Stimulated activated memory B cell treated with anti-CD40 and anti-IgM and Interleukin-4, amounts not matched to agents 10 μg/mL and 1 μg/mL and 100 μg/mL, for 72 hours (primary cell): ENCODE measurements at regions not wholly inside any gene's neighbourhood (a gene's known extent, or its start where the extent isn't known, plus 50 kb on each side); places are given as distances from the start of the nearest gene placed in this dataset.

Experiments used
- ATAC-seq: fragments of 150-1000 bp; cut with Tn5 transposase; 2 replicates; pipeline ENCODE4 v1.10.0; 2021
- H3K27ac Mint-ChIP-seq: one replicate; pipeline ENCODE4 v1.8.0; 2022; ENCODE audit warnings: mild to moderate bottlenecking, mixed read lengths
- H3K27me3 Mint-ChIP-seq: one replicate; pipeline ENCODE4 v1.8.0; 2022; ENCODE audit warnings: mixed read lengths
- H3K36me3 Mint-ChIP-seq: one replicate; pipeline ENCODE4 v1.8.0; 2022; ENCODE audit warnings: mixed read lengths
- H3K4me1 Mint-ChIP-seq: one replicate; pipeline ENCODE4 v1.8.0; 2022; ENCODE audit warnings: mixed read lengths
- H3K4me3 Mint-ChIP-seq: one replicate; pipeline ENCODE4 v1.8.0; 2022; ENCODE audit warnings: mild to moderate bottlenecking, moderate library complexity, mixed read lengths
- H3K9me3 Mint-ChIP-seq: one replicate; pipeline ENCODE4 v1.8.0; 2022; ENCODE audit warnings: mixed read lengths

- peaks cover 12% of the 10 kb centered on the region for H3K27me3 Mint-ChIP-seq
- no peak overlapping the region for H3K27ac Mint-ChIP-seq
- H3K4me3 Mint-ChIP-seq, result no peak overlapping the region
- no peaks in the 10 kb centered on the region for H3K36me3 Mint-ChIP-seq
- H3K4me1 Mint-ChIP-seq, result no peaks in the 10 kb centered on the region
- H3K9me3 Mint-ChIP-seq, result peaks cover 3% of the 10 kb centered on the region
- no peak for ATAC-seq
Measured at GRCh38 chr11:112871909-112872500, 89.2 kb upstream of the NCAM1 start.

GRCh38 chr11:112874980-112875379 is 86.2 kb upstream of the NCAM1 start:
- Mint-ChIP-seq H3K36me3 (no peaks in the 10 kb centered on the region), H3K4me3 (no peak overlapping the region), H3K9me3 (peaks cover 3% of the 10 kb centered on the region), H3K27ac (no peak overlapping the region), H3K27me3 (peaks cover 12% of the 10 kb centered on the region), H3K4me1 (no peaks in the 10 kb centered on the region)
- no peak for ATAC-seq

GRCh38 chr11:112877581-112877980 is 83.6 kb upstream of the NCAM1 start:
- no peak for ATAC-seq
- no peak overlapping the region for H3K4me3 Mint-ChIP-seq
- H3K4me1 Mint-ChIP-seq, result no peaks in the 10 kb centered on the region
- H3K36me3 Mint-ChIP-seq, result no peaks in the 10 kb centered on the region
- H3K27me3 Mint-ChIP-seq, result peaks cover 7% of the 10 kb centered on the region
- peaks cover 3% of the 10 kb centered on the region for H3K9me3 Mint-ChIP-seq
- H3K27ac Mint-ChIP-seq, result no peak overlapping the region

- H3K4me3 Mint-ChIP-seq, result no peak overlapping the region
- ATAC-seq, result no peak
- no peaks in the 10 kb centered on the region for H3K9me3 Mint-ChIP-seq
- no peak overlapping the region for H3K27ac Mint-ChIP-seq
- H3K4me1 Mint-ChIP-seq, result no peaks in the 10 kb centered on the region
- H3K36me3 Mint-ChIP-seq, result no peaks in the 10 kb centered on the region
- H3K27me3 Mint-ChIP-seq, result peaks cover 1% of the 10 kb centered on the region
Measured at GRCh38 chr11:112878033-112878601, 83.1 kb upstream of the NCAM1 start.

- Mint-ChIP-seq H3K4me1 (no peaks in the 10 kb centered on the region), H3K4me3 (no peak overlapping the region), H3K27ac (no peak overlapping the region), H3K9me3 (no peaks in the 10 kb centered on the region), H3K36me3 (no peaks in the 10 kb centered on the region), H3K27me3 (no peaks in the 10 kb centered on the region)
- peak; percentile 20 for ATAC-seq
Measured at GRCh38 chr11:112880495-112880894, 80.7 kb upstream of the NCAM1 start.

GRCh38 chr11:112881461-112881860 is 79.8 kb upstream of the NCAM1 start:
- Mint-ChIP-seq H3K4me3 (no peak overlapping the region), H3K36me3 (no peaks in the 10 kb centered on the region), H3K4me1 (no peaks in the 10 kb centered on the region), H3K27me3 (no peaks in the 10 kb centered on the region), H3K27ac (no peak overlapping the region), H3K9me3 (no peaks in the 10 kb centered on the region)
- ATAC-seq, result no peak

GRCh38 chr11:112882494-112883381 is 78.5 kb upstream of the NCAM1 start:
- H3K27ac Mint-ChIP-seq, result no peak overlapping the region
- H3K27me3 Mint-ChIP-seq, result no peaks in the 10 kb centered on the region
- no peaks in the 10 kb centered on the region for H3K4me1 Mint-ChIP-seq

GRCh38 chr11:112884012-112884767 is 77.0 kb upstream of the NCAM1 start:
- Mint-ChIP-seq H3K4me1 (no peaks in the 10 kb centered on the region), H3K4me3 (no peak overlapping the region), H3K9me3 (no peaks in the 10 kb centered on the region), H3K36me3 (no peaks in the 10 kb centered on the region), H3K27ac (no peak overlapping the region), H3K27me3 (no peaks in the 10 kb centered on the region)
- ATAC-seq, result no peak

More at GRCh38 chr11:112882494-112883381, 78.5 kb upstream of the NCAM1 start:
- no peaks in the 10 kb centered on the region for H3K36me3 Mint-ChIP-seq
- H3K9me3 Mint-ChIP-seq, result no peaks in the 10 kb centered on the region
- ATAC-seq, result no peak
- H3K4me3 Mint-ChIP-seq, result no peak overlapping the region

GRCh38 chr11:112885744-112886433 is 75.3 kb upstream of the NCAM1 start:
- ATAC-seq, result no peak
- Mint-ChIP-seq H3K27me3 (no peaks in the 10 kb centered on the region), H3K4me3 (no peak overlapping the region), H3K27ac (no peak overlapping the region), H3K9me3 (no peaks in the 10 kb centered on the region), H3K36me3 (no peaks in the 10 kb centered on the region), H3K4me1 (no peaks in the 10 kb centered on the region)

GRCh38 chr11:112886434-112887370 is 74.5 kb upstream of the NCAM1 start:
- no peaks in the 10 kb centered on the region for H3K9me3 Mint-ChIP-seq

GRCh38 chr11:112889446-112889845 is 71.8 kb upstream of the NCAM1 start:
- no peak for ATAC-seq
- H3K9me3 Mint-ChIP-seq, result no peaks in the 10 kb centered on the region
- no peaks in the 10 kb centered on the region for H3K4me1 Mint-ChIP-seq
- no peaks in the 10 kb centered on the region for H3K36me3 Mint-ChIP-seq
- peaks cover 21% of the 10 kb centered on the region for H3K27me3 Mint-ChIP-seq
- no peak overlapping the region for H3K4me3 Mint-ChIP-seq
- H3K27ac Mint-ChIP-seq, result no peak overlapping the region

More at GRCh38 chr11:112886434-112887370, 74.5 kb upstream of the NCAM1 start:
- Mint-ChIP-seq H3K4me3 (no peak overlapping the region), H3K27ac (no peak overlapping the region), H3K27me3 (no peaks in the 10 kb centered on the region), H3K36me3 (no peaks in the 10 kb centered on the region), H3K4me1 (no peaks in the 10 kb centered on the region)
- ATAC-seq, result no peak

- H3K4me1 Mint-ChIP-seq, result no peaks in the 10 kb centered on the region
- H3K9me3 Mint-ChIP-seq, result peaks cover 5% of the 10 kb centered on the region
- H3K27me3 Mint-ChIP-seq, result peaks cover 1% of the 10 kb centered on the region
- H3K27ac Mint-ChIP-seq, result no peak overlapping the region
- H3K36me3 Mint-ChIP-seq, result no peaks in the 10 kb centered on the region
- ATAC-seq, result no peak
- H3K4me3 Mint-ChIP-seq, result no peak overlapping the region
Measured at GRCh38 chr11:112899235-112900006, 61.8 kb upstream of the NCAM1 start.

- Mint-ChIP-seq H3K27me3 (no peaks in the 10 kb centered on the region), H3K9me3 (peaks cover 8% of the 10 kb centered on the region), H3K36me3 (no peaks in the 10 kb centered on the region), H3K4me1 (no peaks in the 10 kb centered on the region), H3K27ac (no peak overlapping the region), H3K4me3 (no peak overlapping the region)
- no peak for ATAC-seq
Measured at GRCh38 chr11:112901924-112902323, 59.3 kb upstream of the NCAM1 start.
